GM19324 (cell line): ENCODE measurements at regions not wholly inside any gene's neighbourhood (a gene's known extent, or its start where the extent isn't known, plus 50 kb on each side); places are given as distances from the start of the nearest gene placed in this dataset.
"Not testable (repeated sequence)": the region's sequence is repeated elsewhere in the genome, so short reads cannot be mapped to it uniquely, and the experiment has no call there.

Experiments
- ATAC-seq: cut with Tn5 transposase; IDR thresholded peaks from one replicate; pipeline ENCODE4 v1.9.1; 2021; ENCODE audit warnings: mild to moderate bottlenecking, moderate library complexity; ENCODE audit not compliant: unreplicated experiment, low FRiP score

DNA sequence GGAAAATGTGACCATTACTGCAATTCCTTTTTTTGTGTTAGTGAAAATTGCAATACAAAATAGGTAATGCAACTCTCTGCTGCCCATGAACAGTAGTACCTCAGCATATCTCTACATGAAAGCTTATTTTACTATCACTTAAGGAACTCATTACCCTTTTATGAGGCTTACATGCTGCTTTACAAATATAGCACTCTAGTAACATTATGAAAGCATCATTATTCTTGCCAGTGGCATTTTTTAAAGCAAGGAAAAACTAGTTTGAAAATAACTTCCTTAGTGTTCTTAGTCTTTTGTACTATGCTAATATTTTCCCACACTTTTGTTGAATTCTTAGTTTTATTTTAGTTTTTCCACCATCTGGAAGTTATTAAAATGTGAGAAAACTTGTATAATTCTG, 797.3 kb upstream of the ARRDC3 start:
- no peak for ATAC-seq

DNA sequence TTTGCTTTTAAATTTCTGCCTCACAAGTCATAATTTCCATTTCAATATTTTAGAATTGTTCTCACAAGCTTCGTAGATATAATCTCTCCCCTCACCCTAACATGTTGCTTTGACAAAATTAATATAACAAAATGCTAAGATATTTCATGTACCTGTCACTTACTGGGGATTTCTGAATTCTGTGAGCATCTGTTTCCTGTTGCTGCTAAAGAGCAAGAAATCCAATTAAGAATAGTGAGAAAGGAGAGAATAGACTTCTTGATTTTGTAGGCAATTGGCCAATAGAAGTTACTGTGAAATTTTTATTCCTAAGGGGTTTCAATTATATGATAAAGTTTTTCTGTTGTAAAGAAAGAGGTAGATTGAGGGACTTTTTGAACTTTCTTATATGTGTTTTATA, 796.5 kb upstream of the ARRDC3 start:
- no peak for ATAC-seq

DNA sequence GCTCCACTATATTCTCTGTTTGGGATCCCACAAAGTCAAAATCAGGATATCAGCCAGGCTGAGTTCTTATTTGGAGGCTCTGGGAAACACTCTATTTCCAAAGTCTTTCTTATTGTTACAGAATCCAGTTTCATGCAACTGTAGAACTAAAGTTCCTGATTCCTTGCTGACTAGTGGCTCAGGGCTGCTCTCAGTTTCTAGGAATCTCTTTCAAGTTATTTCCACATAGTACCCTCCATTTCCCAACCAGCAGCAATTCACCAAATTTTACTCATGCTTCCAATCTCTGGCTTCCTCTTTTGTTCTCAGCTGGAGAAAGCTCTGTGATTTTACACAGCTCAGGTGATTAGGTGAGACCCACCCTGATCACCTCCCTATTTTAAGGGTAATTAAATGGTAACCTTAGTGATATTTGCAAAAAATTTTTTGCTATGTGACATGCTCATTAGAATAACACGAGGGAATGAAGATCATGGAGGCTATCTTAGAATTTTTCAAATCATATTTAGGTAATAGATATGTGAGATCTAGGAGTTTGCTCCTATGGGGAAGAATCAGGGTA, 794.9 kb upstream of the ARRDC3 start:
- ATAC-seq, result no peak

DNA sequence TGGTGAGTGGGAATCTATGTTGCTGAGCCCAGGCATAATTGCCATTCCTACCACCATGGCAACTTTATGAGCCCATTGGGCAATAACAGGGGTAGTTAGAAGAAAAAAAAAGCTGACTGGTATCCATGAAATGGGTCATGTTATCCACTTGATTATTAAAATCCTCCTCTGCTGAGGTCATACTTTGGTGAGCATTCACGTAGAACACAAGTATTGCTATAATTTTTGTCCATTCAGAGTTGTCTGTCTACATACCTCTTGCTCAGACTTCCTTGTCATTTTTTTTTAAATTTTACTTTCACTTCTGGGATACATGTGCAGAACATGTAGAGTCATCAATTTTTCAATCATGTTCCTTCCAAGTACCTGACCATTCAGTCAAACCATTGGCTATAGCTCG, 780.8 kb upstream of the ARRDC3 start:
- no peak for ATAC-seq

DNA sequence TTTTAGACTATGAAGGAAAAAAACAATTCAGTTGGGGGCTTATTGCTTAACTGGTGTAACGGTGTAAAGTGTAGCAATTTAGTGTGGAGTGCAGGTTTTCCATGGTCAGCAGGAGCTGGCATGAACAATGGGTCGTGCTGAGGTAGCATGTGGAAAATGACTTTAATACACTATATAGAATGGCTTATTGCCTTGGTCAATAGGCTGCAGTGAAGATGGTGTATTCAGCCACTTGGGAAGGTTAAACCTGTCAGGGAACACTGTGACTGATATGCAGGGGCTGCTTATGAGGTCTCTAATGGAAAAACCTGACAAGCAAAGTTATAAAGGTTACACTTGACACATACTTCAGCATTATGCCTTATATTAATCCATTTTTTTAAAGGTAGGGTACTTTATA, 764.7 kb upstream of the ARRDC3 start:
- ATAC-seq, result no peak

DNA sequence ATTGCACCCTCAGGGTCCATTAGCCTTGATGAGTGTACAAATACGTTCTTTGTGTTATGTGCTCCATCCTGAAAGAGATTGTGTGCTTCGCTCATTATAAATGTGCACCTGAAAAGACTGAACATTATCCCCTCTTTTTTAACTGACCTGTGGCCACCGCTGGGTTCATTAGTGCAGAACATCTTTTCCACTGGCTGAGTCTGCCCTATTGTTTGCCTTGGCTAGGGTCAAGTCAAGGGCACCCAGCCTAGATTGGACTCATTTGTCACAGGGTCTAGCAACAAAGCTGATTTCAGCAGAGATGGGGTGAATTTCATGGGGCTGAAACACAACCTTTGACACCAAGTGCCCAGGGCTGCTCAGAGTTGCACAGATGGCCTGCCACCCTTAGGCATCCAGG, 764.1 kb upstream of the ARRDC3 start:
- no peak for ATAC-seq

DNA sequence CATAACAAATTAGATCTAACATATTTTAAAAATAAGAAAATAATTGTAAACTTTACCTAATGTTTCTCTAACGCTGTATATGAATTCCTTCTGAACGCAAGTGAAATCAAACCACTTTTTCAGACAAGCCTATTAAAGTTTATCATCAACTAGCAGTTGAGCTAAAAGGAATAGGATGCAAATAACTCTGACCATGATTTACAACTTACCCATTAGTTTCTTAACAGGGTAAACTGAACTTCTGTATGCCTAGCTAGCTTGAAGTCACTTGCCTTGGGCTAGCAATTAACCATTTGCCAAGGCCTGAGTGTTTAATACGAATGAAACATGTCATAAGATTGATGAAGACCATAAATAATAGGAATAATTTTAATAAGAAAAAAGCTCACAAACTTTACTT, 762.7 kb upstream of the ARRDC3 start:
- no peak for ATAC-seq

DNA sequence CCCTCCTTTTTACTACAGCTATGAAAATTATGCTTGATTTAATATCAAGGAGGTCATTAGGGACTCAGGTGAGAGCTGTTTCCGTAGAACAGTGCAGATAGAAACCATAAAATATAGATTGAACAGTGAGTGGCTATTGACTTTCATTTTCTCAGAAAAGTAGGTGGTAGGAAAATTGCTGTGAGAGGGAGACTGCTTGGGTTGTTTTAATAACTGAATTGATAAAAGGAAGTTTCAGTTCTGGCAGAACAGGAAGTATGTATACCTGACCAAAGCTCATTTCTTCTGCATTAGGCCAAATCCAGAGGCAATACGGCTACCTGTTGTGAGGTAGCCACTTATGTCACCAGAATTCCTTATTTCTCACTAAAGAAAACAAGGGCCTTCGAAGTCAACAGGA, 761.7 kb upstream of the ARRDC3 start:
- ATAC-seq, result no peak

DNA sequence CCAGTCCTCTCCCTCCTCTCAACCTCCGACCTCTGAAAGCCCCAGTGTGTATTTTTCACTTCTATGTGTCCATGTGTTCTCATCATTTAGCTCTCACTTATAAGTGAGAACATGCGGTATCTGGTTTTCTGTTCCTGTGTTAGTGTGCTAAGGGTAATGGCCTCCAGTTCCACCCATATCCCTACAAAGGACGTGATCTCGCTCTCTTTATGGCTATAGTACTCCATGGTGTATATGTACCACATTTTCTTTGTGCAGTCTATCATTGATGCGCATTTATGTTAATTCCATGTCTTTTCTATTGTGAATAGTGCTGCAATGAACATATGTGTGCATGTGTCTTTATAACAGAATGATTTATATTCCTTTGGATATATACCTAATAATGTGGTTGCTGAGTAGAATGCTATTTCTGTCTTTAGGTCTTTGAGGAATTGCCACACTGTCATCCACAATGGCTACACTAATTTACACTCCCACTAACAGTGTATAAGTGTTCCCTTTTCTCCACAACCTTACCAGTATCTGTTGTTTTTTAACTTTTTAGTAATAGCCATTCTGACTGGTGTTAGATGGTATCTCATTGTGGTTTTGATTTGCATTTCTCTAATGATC, 749.3 kb upstream of the ARRDC3 start:
- ATAC-seq, result not testable (repeated sequence)

DNA sequence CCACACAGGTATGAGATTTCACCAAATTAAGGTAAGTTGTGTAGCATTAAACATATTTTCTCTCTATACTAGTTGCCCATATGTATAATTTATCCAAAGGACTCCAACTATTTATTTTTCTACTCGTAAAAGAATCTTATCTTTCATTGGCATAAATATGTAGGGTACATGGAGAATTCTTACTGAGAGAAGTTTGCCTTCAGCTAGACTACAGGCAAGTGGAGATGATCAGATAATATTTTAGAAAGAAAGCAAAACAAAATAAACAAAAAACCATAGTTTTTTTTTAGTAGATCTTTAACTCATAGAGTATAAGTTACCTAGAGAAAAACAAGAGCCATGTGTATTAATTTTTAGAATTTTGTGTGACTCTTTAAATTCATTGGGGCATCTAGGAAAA, 743.1 kb upstream of the ARRDC3 start:
- no peak for ATAC-seq

DNA sequence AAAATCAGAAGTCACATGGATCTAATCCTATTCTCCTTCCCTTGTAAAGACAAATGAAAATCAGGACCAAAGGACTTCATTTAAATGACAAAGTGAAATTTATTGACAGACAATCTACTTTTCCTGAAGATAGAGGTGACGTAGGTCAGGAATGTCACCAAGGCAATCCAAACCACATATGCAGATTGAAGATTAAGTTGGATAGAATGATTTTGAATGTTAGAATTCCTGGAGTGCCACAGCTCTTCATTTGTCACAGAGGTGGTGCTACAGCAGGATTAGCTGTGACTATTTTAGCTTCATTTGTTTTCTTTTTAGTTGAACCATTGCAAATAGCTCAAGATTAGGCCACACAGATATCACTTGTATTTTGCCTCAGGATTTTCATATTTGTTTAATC, 736.0 kb upstream of the ARRDC3 start:
- ATAC-seq, result no peak

DNA sequence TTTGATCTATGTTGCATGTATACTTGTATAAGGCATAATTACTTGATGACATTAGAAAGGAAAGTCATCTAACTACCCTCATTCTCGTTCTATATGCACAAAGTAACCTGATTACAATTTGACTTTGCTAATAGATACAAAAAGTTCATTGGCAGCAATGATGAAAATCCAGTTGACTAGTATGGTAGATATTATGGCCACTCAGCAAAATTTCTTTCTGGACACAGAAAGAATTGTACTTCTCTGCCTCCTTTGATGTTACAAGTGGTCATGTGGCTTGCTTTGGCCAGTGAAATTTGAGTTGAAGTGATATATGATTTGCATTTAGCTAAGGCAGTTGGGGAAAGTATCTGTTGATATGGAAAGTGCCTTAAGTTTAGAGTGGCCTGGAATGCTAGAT, 723.7 kb upstream of the ARRDC3 start:
- ATAC-seq, result no peak

DNA sequence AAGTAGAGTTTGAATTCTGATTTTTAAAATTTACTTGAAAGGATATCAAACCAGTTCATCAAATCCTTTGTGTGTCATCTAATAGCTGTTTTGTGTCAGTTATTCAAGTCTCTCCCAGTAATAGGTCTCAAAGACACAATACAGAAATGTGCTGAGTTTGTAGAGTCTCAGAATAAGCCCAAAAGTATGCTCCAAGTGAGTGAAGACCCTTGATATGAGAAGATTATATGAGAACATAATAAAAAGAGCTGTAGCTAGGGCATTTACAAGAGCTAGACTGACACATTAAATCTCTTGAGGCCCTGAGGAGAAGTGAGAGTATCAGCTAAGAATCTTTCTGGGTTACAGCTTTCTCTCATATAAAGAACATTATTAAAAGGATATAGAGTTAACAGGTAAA, 721.0 kb upstream of the ARRDC3 start:
- no peak for ATAC-seq

DNA sequence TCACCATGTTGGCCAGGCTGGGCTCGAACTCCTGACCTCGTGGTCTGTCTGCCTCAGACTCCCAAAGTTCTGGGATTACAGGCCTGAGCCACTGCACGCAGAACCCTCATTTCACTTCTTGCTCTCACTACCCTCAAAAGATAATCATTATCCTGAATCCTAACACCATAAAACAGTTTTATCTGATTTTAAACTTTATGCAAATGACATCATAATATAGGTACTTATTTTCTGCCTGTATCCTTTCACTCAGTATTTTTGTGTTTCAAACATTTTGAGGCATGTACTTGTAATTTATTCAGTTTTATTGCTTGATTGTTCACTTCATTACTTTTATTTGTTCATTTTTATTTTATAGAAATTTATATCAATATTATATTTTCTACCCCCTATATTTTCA, 719.2 kb upstream of the ARRDC3 start:
- no peak for ATAC-seq

DNA sequence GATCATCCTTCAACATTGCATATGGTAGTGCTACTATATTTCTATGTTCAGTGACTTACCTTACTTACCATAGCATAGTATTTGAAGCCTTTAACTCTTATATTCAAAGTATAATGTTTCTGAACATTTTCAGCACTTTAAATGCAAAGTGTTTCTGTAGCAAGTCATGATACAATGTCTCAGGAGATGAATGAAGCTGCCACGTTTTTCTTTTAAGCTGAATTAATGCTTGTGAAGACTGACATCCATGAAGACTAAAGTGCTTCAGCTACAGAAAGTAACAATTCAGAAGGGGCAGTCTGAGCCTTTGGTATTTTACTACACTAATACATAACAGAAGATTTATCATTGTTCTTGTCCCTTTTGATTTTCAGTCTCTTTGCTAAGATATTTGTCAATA, 709.1 kb upstream of the ARRDC3 start:
- ATAC-seq, result no peak

DNA sequence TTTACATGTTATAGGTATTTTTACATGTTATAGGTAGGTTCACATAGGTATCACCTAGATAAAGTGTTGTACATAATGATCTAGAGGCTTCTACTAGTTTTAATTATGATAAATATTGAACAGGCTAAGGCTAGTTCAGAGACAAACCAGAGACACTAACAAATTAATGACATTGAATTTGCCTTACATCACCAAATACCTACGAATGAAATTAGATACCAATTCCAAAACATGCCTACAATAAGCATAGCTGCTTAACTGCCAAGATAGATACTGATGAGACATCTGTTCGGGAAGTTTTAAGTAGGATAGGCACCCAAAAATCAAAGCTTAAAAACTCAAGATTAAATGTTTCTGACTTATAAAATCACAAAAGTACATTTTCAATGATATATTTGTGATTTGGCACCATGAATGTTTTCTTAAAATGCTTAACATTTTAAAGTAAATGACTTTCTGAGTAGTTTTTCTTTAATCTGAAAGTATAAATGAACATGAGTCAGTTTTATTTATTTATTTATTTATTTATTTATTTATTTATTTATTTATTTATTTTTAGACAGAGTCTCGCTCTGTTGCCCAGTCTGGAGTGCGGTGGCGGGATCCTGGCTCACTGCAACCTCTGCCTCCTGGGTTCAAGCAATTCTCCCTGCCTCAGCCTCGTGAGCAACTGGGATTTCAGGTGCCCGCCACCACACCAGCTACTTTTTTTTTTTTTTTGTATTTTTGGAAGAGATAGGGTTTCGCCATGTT, 703.1 kb upstream of the ARRDC3 start:
- ATAC-seq, result no peak

DNA sequence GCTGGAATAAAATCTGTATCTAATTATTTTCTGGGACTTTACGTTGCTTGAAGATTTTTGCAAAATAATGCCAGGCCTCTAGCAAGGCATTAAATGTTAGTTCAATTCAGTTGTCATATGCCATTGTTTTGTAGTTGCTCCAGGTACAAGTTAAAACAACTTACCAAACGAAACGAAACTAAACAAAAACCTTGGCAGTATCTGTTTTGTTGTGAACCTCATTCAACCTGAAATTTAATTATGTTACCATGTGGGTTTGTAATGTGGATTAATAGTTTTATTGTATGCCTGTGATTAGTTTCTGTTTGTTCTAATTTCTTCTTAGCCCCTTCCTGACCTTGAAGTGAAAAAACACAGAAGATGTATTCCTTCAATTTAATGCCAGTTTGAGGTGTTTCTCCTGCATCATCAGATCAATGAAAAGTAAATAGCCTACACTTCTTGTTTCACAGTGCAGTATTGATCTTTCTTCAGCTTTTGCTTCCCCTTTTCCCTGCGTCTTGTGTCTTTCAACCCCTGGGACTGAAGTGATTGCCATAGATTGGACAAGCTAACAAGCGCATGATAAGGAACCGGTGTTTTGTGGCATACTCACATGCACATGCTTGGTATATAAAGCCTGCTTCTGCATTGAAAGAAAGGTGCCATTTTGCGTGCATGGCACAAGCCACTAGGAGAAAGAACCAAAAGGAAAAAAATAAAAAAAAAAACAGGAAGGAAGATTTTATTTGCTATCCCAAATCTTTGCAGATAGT, 699.0 kb upstream of the ARRDC3 start:
- no peak for ATAC-seq

DNA sequence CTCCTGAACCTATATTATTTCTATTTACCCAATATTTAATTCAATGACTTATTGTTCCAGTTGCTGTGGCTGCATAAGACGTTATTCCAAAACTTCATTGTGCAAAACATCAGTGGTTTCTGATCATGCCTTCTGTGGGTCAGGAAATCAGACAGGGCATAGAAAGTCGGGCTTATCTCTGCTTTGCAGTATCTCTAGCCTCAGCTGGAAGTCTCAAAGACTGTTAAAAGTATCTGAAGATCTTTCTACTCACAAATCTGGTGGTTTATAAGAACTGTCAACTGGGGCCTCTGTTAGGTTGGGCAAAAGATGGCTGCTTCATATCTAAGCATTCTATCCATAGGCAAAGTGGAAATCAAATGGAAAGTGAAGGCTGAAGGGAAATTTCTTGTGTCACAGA, 687.7 kb upstream of the ARRDC3 start:
- ATAC-seq, result no peak

DNA sequence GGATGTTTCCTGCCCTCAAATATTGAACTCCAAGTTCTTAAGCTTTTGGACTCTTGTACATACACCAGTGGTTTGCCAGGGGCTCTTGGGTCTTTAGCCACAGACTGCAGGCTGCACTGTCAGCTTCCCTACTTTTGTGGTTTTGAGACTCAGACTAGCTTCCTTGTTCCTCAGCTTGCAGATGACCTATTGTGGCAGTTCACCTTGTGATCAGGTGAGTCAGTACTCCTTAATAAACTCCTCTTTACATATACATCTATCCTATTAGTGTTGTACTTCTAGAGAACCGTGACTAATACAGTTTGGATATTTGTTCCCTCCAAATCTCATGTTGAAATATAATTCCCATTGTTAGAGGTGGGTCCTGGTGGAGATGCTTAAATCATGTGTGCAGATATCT, 681.9 kb upstream of the ARRDC3 start:
- no peak for ATAC-seq

DNA sequence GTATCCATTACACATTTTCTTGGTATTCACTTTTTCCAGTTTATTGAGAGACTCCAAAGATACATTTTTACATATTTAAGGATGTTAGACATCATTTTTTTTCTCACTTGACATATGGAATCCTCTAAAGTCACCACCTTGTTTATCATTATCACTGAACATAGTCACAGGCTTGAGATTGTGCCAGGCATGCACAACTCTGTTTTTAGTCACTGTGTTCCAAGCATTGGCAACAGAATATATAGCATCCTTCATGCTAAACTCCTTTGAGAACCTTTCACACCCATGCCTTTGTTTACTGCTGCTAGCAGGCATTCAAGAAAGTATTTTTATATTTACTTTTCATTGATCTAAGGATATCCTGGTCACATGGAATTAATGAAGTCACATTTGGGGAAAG, 668.6 kb upstream of the ARRDC3 start:
- ATAC-seq, result no peak

DNA sequence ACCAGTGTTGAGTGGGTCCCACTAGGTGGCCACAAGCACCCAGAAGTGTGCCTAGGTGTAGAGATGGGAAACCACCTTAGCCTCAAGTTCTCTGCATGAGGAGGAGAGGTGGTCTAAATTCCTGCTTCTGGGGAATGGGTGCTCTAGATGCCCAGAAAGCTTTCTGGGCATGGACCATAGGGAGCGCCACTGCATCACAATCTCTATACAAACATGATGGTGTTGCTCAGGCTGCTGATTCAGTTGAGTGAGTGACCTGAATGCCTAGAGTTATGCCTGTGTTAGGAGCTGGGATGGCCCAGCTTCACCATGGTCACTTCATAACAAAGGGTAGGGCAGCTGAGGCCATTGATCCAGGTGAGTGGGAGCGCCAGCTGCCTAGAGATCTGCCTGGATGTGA, 667.9 kb upstream of the ARRDC3 start:
- no peak for ATAC-seq
